Muscle layer of duodenum (tissue), 2 donors: ENCODE measurements at regions not wholly inside any gene's neighbourhood (a gene's known extent, or its start where the extent isn't known, plus 50 kb on each side); places are given as distances from the start of the nearest gene placed in this dataset.
"Not testable (repeated sequence)": the region's sequence is repeated elsewhere in the genome, so short reads cannot be mapped to it uniquely, and the experiment has no call there.

Experiments
- H3K27ac ChIP-seq: one replicate; pipeline ENCODE4 v1.7.0; 2013; ENCODE audit warnings: mild to moderate bottlenecking, low read length
- H3K27me3 ChIP-seq: one replicate; pipeline ENCODE4 v1.7.0; 2013; ENCODE audit warnings: low read depth, mild to moderate bottlenecking, control low read depth, low read length
- H3K36me3 ChIP-seq, 2 donors: one replicate each; pipeline ENCODE4 v1.7.0; 2013; ENCODE audit warnings: low read length in 2 of 2, control low read depth in 1 of 2, mild to moderate bottlenecking in 1 of 2; ENCODE audit not compliant: insufficient read depth in 2 of 2, control insufficient read depth in 1 of 2
- H3K4me1 ChIP-seq, 2 donors: one replicate each; pipeline ENCODE4 v1.7.0; 2013; ENCODE audit warnings: low read length in 2 of 2, mild to moderate bottlenecking in 2 of 2, control low read depth in 1 of 2, moderate library complexity in 1 of 2; ENCODE audit not compliant: insufficient read depth in 2 of 2, control insufficient read depth in 1 of 2
- H3K4me3 ChIP-seq, 2 donors: one replicate each; pipeline ENCODE4 v1.7.0; 2013; ENCODE audit warnings: low read length in 2 of 2, low read depth in 1 of 2, mild to moderate bottlenecking in 1 of 2
- H3K9me3 ChIP-seq, 2 donors: one replicate each; pipeline ENCODE4 v1.7.0; 2013; ENCODE audit warnings: low read length in 2 of 2, control low read depth in 1 of 2, mild to moderate bottlenecking in 1 of 2; ENCODE audit not compliant: control insufficient read depth in 1 of 2
- donor health status: healthy.

DNA sequence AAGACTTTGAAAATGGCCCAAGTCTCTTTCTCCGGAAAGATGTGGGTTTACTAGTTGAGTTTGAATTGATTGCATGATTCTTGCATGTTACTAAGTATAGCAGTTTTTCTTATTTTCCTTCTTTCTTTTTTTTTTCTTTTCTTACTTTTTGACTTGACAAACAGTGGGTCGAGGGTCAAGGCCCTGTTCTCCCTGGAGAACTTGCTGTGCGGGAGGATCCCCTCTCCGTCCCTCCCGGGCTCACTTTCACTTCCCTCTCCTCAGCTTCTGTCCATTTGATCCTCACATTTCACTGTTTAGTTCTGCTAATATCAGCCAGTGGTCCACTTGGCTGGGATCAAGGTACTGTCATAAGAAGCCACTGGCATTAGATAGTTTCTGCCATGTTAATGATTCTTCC is 767.4 kb downstream of the TDRD15 start:
- Histone ChIP-seq H3K4me3 (no peak overlapping the region), H3K4me1 (no peaks in the 10 kb centered on the region), H3K36me3 (no peaks in the 10 kb centered on the region), H3K27ac (no peak overlapping the region), H3K27me3 (no peaks in the 10 kb centered on the region), H3K9me3 (no peaks in the 10 kb centered on the region)

DNA sequence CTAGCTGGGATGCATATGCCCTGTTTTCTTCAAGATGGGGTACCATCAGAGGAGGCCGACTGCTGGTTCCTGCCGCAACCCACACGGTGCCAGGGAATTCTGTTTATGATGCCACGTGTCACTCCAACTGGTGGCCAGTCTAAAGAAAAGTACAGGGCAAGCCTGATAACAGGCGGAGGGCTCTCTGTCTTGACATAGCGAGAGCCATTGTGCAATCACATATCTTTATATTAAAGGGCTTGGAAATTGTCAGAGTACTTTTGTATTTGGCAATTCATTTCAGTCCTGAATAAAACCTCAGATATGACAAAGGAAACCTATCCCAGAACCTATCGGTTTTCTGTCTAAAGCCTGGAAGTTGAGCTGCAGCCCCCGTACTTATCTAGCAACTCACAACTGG is 768.4 kb downstream of the TDRD15 start:
- H3K36me3 ChIP-seq, result no peaks in the 10 kb centered on the region
- no peaks in the 10 kb centered on the region for H3K27me3 ChIP-seq
- H3K27ac ChIP-seq, result no peak overlapping the region
- no peak overlapping the region for H3K4me3 ChIP-seq
- H3K4me1 ChIP-seq, result no peaks in the 10 kb centered on the region
- H3K9me3 ChIP-seq, result no peaks in the 10 kb centered on the region

DNA sequence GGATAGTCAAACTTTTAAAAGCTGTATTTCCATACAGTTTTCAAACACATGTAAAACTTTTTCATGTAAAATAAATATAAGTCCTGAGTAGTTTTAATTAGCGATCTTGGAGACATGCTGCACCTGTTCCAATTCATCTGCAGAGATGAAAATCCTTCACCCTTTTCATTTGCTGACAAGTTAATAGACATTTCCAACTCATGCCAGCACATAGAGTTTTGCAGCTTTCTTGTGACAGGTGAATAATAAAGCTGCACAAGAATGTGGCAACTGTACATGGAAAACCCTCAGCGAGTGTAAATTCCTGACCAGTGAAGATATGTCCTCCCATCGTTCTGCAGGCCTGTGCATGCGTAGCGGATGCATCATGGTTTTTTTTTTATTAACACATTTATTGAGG is 771.4 kb downstream of the TDRD15 start:
- Histone ChIP-seq H3K9me3 (no peaks in the 10 kb centered on the region), H3K27me3 (no peaks in the 10 kb centered on the region), H3K4me1 (no peaks in the 10 kb centered on the region), H3K36me3 (no peaks in the 10 kb centered on the region), H3K27ac (no peak overlapping the region), H3K4me3 (no peak overlapping the region)

DNA sequence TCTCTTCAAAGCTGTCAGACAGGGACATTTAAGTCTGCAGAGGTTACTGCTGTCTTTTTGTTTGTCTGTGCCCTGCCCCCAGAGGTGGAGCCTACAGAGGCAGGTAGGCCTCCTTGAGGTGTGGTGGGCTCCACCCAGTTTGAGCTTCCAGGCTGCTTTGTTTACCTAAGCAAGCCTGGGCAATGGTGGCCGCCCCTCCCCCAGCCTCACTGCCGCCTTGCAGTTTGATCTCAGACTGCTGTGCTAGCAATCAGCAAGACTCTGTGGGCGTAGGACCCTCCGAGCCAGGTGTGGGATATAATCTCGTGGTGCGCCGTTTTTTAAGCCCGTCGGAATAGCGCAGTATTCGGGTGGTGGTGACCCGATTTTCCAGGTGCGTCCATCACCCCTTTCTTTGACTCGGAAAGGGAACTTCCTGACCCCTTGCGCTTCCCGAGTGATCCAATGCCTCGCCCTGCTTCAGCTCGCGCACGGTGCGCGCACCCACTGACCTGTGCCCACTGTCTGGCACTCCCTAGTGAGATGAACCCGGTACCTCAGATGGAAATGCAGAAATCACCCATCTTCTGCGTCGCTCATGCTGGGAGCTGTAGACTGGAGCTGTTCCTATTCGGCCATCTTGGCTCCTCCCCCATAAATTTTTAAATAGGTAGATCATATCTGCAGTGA is 785.1 kb downstream of the TDRD15 start:
- H3K27me3 ChIP-seq, H3K27ac ChIP-seq, H3K9me3 ChIP-seq, H3K4me1 ChIP-seq, H3K4me3 ChIP-seq, H3K36me3 ChIP-seq: not testable (repeated sequence)

DNA sequence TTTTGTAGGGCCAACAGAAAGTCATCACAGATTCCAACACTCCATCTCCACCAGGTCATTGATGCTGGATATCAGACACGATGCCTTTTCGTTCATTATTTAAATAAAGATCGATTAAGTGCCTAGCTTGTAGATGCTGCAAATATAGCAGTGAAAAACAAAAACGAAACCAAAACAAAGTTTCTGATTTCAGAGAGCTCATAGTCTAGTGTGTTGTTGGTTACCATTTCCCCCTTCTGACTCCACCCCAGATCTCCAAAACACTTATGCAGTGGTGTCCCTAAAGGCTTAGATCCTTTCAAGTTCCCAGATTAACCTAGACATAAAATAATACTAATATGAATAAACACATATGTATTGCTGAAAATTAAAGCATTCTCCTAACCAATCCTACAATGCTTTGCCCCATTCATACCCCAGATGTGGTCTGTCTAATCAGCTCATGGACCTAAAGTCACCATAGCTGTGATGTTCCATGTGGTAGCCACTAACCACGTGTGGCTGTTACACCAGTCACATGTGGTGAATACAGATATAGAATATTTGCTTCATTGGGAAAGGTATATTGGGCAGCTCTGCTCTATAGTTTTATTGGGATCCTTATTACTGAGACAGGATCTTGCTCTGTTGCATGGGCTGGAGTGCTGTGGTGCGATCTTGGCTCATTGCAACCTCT is 787.2 kb downstream of the TDRD15 start:
- Histone ChIP-seq H3K9me3 (no peaks in the 10 kb centered on the region), H3K36me3 (no peaks in the 10 kb centered on the region), H3K4me3 (no peak overlapping the region), H3K4me1 (no peaks in the 10 kb centered on the region), H3K27ac (no peak overlapping the region), H3K27me3 (no peaks in the 10 kb centered on the region)

DNA sequence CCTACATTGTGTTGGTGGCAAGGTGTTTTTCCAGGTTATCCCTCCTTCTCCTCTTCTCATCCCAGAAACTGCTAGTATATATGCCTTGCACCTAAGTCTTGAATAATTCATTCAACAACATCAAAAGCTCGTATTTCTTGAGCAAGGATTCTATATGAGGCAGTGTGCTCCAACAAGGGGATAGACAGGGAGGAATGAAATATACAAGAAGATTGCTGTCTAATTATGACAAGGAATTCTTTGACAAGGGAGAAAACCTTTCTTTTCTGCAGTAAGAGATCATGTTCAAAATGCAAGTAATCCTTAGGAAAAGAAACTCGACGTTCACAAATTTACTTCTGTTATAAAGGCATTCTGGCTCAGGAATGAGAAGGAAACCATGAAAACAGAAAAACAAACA is 788.6 kb downstream of the TDRD15 start:
- no peaks in the 10 kb centered on the region for H3K27me3 ChIP-seq
- no peaks in the 10 kb centered on the region for H3K4me1 ChIP-seq
- H3K36me3 ChIP-seq, result no peaks in the 10 kb centered on the region
- no peak overlapping the region for H3K27ac ChIP-seq
- no peak overlapping the region for H3K4me3 ChIP-seq
- no peaks in the 10 kb centered on the region for H3K9me3 ChIP-seq

DNA sequence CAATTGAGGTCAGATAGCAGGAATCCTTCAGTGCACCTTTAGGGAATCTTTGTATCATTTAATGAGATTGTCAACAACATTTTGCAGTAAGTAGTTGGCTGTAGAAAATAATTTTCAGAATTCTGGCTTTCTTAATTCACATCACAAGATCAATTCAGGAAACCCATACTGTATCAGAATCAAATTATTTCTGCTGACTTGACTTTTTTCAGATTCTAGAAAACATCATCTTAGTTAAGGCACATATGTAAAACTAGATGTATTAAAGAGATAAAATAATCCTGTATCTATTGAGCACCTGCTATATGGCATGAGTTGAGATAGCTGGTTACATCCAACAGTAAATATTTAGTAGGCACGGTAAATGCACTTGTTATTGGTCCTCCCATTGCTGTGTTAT is 791.4 kb downstream of the TDRD15 start:
- Histone ChIP-seq H3K27me3 (no peaks in the 10 kb centered on the region), H3K36me3 (no peaks in the 10 kb centered on the region), H3K27ac (no peak overlapping the region), H3K4me1 (no peaks in the 10 kb centered on the region), H3K4me3 (no peak overlapping the region), H3K9me3 (no peaks in the 10 kb centered on the region)

DNA sequence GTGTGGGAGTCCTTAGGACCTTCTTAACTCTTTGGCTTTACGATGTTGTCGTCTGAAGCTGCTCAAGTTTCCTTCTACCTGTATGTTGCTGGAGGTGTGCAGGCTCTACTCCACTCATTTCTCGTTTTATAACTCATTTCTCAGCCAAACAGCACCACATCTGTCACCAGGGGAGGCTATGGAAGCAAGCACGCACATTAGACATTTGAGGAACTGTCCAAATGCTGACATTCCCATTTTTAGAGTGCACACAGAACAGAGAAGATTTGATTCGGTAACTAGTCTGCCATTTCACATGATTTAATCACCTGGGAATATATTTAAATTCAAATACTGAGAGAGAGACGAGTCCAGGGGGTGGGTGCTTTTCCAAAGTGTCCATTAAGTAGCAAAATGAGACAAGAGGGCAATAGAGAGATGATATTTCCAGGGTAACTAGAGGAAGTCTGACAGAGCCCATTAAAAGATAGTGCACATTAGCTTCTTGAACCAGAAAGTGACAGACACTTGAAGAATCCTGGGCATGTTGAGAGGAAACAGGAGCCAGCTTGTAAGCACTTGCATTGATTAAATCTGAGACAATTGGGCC is 793.3 kb downstream of the TDRD15 start:
- H3K27me3 ChIP-seq, result no peaks in the 10 kb centered on the region
- no peaks in the 10 kb centered on the region for H3K36me3 ChIP-seq
- H3K9me3 ChIP-seq, result no peaks in the 10 kb centered on the region
- no peak overlapping the region for H3K4me3 ChIP-seq
- no peak overlapping the region for H3K27ac ChIP-seq
- H3K4me1 ChIP-seq, result no peaks in the 10 kb centered on the region

DNA sequence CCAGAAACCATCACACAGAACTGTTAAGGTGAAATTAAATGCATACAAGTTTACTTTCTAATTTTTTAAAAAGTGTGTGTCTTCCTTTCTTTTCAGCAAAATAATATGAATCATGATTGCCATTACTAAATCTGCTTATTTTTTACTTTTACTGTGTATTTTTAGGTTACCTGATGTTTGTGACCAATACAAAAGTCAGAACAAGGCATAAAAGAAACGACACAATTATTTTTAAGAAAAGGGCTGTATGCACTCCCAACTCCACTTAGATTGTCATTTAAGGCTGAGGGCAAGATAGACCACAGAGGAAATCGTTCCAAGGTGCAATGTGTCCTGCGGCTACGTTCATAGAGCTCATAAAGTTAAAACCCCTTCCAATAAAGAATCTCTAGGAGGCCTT is 797.0 kb downstream of the TDRD15 start:
- peaks cover 6 to 7% of the 10 kb centered on the region in 2 donors for H3K9me3 ChIP-seq
- no peak overlapping the region for H3K4me3 ChIP-seq
- no peak overlapping the region for H3K27ac ChIP-seq

DNA sequence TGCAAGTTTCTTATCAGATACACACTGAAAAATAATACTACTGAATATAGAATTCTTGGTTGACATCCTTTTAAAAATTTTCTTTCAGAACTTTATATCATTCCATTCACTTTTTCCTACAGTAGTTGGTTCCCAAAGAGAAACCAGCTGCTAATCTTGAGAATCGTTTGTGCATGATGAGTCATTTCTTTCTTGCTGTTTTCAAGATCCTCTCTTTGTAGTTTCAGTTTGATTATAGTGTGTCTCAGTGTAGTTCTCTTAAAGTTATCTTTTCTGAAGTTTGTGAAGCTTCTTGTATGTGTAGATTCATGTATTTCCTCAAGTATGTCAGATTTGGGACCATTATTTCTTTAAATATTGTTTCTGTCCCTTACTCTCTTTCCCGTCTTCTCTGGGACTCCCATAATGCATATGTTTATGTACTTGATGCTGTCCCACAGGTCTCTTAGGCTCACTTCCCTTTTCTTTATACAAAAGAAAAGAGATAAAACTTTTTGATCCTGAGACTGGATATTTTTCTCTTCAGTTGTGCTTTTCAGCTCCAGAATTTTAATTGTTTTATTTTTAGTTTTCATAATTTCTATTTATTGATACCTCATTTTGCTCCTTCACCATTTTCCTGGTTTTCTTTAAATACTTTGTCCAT is 801.0 kb downstream of the TDRD15 start:
- Histone ChIP-seq H3K4me3 (no peak overlapping the region), H3K27ac (no peak overlapping the region), H3K9me3 (peaks cover 7 to 11% of the 10 kb centered on the region in 2 donors), H3K36me3 (no peaks in the 10 kb centered on the region), H3K4me1 (no peaks in the 10 kb centered on the region), H3K27me3 (no peaks in the 10 kb centered on the region)

More for the DNA sequence above, 797.0 kb downstream of the TDRD15 start:
- no peaks in the 10 kb centered on the region for H3K36me3 ChIP-seq
- H3K27me3 ChIP-seq, result no peaks in the 10 kb centered on the region
- no peaks in the 10 kb centered on the region for H3K4me1 ChIP-seq

DNA sequence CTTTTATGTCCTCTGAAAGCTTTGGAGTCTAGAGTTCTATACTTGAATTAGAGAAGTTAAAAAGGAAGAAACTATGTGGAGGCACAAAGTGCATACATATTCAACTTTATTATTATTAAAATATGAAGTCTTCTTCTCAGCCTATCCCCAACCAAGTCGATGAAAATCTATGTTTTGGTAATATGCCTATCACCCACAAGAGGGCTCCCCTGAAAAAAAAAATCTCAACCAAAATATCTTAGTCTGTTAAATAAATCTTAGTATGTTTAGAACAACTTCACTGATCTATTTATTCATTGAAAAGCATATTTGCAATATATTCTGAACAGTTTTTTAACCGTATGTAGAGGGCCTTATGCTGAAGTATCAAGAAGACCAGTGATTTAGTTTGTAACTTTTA is 804.5 kb downstream of the TDRD15 start:
- Histone ChIP-seq H3K27ac (no peak overlapping the region), H3K36me3 (no peaks in the 10 kb centered on the region), H3K27me3 (no peaks in the 10 kb centered on the region), H3K4me1 (no peaks in the 10 kb centered on the region), H3K9me3 (peaks cover 7 to 11% of the 10 kb centered on the region in 2 donors), H3K4me3 (no peak overlapping the region)
